Non-pigmented ciliary epithelial cell (primary cell): ENCODE measurements at regions not wholly inside any gene's neighbourhood (a gene's known extent, or its start where the extent isn't known, plus 50 kb on each side); places are given as distances from the start of the nearest gene placed in this dataset.
"Not testable (repeated sequence)": the region's sequence is repeated elsewhere in the genome, so short reads cannot be mapped to it uniquely, and the experiment has no call there.

Experiments
- DNase-seq: peaks from one replicate; pipeline ENCODE4 v3.0.0-alpha.2; 2010; ENCODE audit warnings: low read depth

DNA sequence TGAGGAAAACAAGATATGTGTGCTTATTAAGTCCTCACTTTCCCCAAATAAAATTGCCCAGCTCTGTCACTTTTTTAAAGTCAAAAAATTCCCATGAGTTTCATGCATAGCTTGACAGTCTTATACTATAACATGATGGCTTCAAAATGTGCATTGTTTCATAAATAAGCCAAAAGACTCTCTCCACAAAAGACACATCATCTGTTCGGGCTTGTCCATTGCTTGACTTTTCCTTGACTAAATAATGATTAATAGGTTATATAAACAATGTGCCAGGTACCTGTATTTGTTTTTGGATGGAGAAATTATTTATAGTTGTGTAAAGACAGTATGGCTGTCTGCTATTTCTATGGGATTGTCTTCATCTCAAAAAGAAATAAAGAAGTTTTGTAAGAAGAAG is 329.2 kb upstream of the KLF3 start:
- no peak for DNase-seq

DNA sequence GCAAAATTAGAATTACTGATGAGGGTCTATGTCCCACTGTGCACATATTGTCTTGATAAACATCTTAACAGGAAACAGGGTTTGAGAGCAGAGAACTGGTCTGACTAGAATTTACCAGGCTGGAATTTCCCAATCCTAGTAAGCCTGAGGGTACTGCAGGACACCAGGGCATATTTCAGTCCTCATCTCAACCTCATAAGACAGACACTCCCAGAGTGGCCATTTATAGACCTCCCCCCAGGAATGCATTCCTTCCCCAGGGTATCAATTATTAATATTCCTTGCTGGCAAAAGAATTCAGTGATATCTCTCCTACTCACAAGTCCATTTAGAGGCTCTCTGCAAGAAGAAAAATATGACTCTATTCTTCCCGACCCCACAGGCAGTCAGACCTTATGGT is 325.1 kb upstream of the KLF3 start:
- DNase-seq = not testable (repeated sequence)

DNA sequence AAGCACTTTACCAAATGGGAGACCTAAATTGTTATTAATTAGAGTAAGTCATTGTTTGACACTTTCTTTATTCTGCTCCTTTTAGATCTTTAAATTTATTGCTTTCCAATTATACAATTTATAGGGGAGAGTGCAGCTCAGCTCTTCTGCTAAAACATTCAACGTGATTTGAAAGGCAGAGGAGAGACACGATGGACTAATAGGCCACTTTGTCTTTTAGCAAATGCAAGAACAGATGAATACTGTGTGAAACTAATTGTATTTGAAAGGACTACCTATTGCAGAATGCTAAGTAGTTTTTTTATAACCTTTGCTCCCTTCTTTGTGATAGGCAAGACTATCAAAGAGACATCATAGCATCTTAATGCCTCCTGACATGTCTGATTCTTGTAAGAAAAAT is 320.4 kb upstream of the KLF3 start:
- DNase-seq = no peak

- no peak for DNase-seq
These were observed 319.1 kb upstream of the KLF3 start for GRCh38 chr4:38344929-38345328.

DNA sequence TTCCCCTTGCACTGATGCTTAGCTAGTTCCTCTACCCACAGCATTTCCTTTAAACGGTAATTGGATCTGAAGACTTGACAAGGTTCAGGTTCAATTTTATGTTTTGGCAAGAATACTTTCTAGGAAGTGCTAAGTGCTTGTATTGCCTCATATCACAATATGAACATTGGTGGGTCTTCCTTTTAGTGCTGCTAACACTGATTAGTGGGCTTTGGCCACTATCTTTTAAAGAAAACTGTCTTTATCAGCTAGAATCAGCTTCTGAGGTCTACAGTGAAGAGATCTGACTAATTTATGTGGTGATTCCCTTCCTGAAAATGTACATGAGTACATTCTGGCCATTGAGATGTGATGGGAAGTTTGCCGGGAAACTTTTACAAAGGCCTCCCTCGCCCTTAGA is 316.7 kb upstream of the KLF3 start:
- no peak for DNase-seq

GRCh38 chr4:38354421-38354820 is 309.6 kb upstream of the KLF3 start:
- DNase-seq = no peak

GRCh38 chr4:38354872-38355271 is 309.1 kb upstream of the KLF3 start:
- no peak for DNase-seq

- DNase-seq = no peak
These were observed 307.3 kb upstream of the KLF3 start for GRCh38 chr4:38356686-38357085.

DNA sequence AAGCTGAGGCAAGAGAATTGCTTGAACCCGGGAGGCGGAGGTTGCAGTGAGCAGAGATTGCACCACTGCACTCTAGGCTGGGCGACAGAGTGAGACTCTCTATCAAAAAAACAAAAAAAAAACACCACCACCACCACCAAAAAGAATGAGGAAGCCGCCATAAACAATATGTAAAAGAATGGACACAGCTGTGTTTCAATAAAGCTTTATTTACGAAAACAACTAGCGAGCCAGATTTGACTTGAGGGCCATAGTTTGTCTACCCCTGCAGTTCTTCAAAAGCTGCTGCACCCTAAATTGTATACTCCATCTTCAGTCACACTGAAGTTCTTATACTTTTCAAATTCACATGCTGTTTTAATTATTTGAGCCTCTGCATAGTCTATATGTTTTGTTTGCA is 306.5 kb upstream of the KLF3 start:
- DNase-seq = no peak

DNA sequence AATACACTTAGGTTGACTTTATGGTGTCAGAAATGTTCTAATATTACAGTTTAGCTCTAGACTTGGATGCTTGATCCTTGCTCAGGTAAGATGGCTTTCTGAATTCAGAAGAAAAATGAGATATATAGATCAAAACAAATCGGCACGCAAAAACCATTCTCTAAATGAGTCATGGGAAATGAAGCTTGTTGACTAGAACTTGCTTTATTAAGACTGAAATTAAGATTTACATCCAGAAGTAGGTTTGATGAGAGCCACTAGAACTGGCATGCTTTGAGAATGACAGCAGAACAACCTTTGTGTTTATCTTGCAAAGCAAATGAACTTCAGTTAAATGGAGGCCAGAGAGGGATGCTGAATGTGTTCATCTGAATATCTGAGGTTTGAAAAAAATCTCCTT is 304.9 kb upstream of the KLF3 start:
- DNase-seq = no peak

GRCh38 chr4:38360201-38360600 is 303.8 kb upstream of the KLF3 start:
- DNase-seq = no peak

DNA sequence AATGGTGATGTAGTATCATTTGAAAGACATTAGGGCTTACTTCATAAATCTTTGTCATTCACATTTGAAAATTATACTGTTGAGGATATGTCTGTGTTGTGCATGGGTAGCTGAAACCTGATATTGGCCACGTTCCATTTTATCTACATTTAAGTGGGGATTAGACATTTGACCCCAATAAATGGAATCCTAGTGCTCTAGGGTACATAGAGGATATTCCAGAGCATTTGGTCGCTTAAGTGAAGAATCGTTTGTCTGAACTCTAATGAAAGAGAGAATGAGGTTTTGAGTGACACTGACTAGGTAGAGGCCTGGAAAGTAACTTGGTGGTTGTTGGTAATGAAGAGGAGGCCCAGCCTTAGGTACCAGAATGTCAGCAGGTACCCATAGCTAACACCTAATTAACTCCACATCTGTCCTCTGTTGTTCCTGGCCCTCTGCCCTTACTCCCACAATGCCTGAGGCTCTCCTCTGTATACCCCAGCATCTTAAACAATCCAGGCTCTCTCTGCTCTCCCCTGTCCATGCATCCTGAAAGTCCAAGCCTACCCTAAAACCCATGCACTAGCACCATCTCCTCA is 299.5 kb upstream of the KLF3 start:
- no peak for DNase-seq

GRCh38 chr4:38365261-38365660 is 298.7 kb upstream of the KLF3 start:
- DNase-seq = no peak

GRCh38 chr4:38365748-38366310 is 298.2 kb upstream of the KLF3 start:
- DNase-seq = no peak

DNA sequence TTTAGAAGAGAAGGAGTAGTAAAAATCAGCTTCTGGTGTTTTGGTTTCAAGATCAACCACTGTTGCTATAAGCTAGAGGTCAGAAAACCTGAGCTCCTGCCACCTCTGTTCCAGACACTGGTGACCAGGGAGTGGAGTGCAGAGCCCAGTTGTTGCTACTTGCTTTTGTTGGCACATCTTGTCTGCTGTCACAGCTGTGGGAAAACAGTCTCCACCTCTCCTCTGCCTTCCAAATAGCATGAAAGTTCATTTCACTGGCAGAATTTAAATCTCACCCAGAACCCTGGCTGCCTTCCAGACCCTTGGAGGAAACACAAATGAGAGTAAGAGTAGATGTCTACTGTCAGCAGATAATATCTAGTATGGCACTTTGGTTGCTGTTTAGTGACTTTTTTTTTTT is 297.5 kb upstream of the KLF3 start:
- no peak for DNase-seq

DNA sequence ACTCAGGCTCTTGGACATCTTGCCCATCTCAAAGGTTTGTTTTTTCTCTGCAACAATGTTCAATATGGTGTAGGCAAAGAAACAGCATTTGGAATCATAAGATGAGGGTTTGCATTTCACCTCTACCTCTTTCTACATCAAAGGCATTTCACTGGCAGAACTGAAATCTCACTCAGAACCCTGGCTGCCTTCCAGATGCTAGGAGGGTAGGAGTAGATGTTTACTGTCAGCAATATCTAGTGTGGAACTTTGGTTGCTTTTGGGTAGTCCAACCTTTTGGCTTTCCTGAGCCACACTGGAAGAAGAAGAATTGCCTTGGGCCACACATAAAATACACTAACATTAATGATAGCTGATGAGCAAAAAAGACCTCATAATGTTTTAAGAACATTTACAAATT is 297.0 kb upstream of the KLF3 start:
- no peak for DNase-seq

DNA sequence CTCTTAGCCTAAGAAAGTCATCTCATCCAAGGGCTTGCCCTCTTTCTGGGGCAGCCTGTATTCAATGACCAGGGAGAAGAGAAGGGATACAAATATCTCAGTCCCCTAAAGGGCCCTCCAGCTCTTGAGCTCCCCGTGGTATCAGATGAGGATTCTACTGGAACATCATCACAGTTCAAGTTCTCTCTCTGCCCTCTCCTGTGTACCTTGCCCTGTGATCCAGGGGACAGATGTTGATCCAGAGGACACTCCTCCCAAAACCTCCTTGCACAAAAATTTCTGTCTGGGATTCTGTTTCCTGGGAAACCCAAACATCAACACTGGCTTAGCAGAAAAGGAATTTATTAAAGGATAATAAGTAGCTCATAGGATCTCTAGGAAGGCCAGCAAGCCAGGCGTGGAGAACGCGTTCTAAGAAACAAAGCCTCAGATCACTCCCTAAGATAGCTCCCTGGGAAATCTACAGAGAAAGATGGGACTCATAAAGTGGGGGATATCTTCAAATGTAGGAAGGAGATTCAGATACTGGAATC is 296.3 kb upstream of the KLF3 start:
- DNase-seq = no peak

- DNase-seq = peak; percentile 53
These were observed 295.4 kb upstream of the KLF3 start for GRCh38 chr4:38368613-38369012.

DNA sequence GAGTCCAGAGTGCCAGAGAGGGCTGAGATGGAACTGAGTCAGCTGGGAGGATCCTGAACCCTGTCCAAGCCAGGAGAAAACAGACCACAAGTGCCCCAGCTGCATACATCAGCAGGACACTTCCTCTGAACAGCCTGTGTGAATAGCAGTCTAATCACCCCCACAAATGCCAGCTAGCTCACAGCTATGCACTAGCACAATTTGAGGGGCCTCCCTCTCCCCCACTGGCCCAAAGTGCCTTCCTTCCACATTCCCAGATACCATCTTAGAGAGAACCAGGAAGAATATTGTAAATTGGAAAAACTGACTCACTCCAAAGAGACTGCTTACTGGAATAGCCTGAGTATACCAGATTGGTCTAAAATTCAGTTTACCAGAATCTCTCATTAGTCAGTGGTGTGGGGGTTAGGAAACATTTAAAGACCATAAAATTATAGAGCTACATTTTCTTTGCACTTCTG is 292.6 kb upstream of the KLF3 start:
- DNase-seq = no peak

DNA sequence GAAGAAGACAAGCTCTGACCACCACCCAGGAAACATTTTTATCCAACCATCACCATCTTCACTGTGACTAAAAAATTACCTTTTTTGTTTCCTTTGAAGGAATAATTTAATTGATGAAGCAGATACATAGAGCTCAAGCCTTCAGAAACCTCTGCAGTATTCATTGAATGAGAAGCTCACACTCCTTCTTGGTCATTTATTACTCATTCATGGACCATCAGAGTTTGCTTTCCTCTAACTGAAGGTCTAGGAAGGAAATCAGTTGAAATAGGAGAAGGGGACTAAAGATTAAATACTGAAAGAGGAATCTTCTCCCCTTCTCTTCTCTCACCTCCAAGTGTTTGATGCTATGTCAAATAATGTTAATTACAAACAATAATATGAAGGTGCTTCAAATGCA is 290.6 kb upstream of the KLF3 start:
- no peak for DNase-seq

DNA sequence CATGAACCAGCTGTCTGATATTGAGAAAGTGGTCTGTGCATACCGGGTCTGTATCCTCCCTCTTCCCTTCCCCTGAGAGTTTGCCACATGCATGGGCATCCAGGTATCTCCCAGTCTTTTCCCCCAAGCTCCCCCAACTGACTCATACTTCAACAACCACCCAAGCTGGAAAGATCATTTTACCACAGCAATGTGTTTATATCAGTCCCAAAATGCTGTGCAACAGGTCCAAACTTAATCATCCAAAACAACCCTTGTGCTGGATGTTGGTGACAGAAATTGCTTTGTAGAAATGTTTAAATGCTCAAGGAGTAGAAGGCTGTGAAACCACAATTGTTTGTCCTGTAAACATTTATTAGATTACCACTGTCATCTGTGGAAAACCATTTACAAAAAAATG is 286.8 kb upstream of the KLF3 start:
- no peak for DNase-seq

DNA sequence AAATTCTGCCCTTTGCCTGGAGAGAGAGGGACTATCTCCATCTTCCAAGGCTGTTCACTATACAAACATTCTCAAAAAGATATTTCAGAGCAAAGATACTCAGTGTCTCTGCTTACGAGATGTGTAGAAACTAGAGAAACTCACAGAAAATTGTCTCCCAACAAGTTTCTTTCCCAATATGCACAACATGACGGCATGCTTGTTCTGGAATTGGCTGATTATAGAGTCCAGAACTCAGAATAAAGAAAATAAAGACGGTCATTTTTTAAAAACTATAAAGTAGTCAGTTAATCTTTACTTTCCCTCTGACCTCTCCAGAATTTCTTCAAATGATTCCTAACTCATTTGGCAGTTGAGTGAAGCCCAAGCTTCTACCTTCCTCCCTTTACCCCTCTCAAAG is 285.5 kb upstream of the KLF3 start:
- no peak for DNase-seq

GRCh38 chr4:38381788-38382187 is 282.2 kb upstream of the KLF3 start:
- DNase-seq = no peak

GRCh38 chr4:38382520-38382919 is 281.5 kb upstream of the KLF3 start:
- DNase-seq = no peak
